SK-N-SH (cell line): ENCODE measurements at regions not wholly inside any gene's neighbourhood (a gene's known extent, or its start where the extent isn't known, plus 50 kb on each side); places are given as distances from the start of the nearest gene placed in this dataset.

Experiments used
- CTCF ChIA-PET: fragments of 300-600, 350-600 bp; formaldehyde crosslinking; extraction: SDS; loops from one replicate; lab custom pipeline; 2021; lab: Yijun Ruan, JAX
- POLR2A ChIA-PET: fragments of 350-600 bp; sonication (Branson Sonifier 250); formaldehyde crosslinking; extraction: SDS; loops from one replicate; lab custom pipeline; 2020; ENCODE audit warnings: antibody characterized with exemption, inconsistent platforms; lab: Yijun Ruan, JAX
- DNase-seq: peaks from one replicate; pipeline ENCODE4 v3.0.0; 2012
- H2AFZ ChIP-seq: fragments of 200-600 bp; sonication (generic); 2 replicates; pipeline ENCODE4 v1.8.1; 2016; ENCODE audit warnings: antibody characterized with exemption, mild to moderate bottlenecking, low read depth
- H3F3A ChIP-seq: fragments of 200-600 bp; sonication (generic); replicated peaks from 2 replicates; pipeline ENCODE3; 2016; ENCODE audit warnings: antibody characterized with exemption, mild to moderate bottlenecking; ENCODE audit not compliant: insufficient read depth
- H3K27ac ChIP-seq, 2 experiments: fragments of 200-500 bp in 1 of 2; fragments of 200-600 bp in 1 of 2; sonication (Bioruptor generic) in 1 of 2; sonication (generic), shearing (Covaris generic) in 1 of 2; 2 replicates each; pipeline versions ENCODE4 v1.5.1 to v1.6.1; 2014 to 2016; ENCODE audit warnings: low read depth in 2 of 2, inconsistent platforms in 1 of 2, low read length in 1 of 2, mild to moderate bottlenecking in 1 of 2, mixed read lengths in 1 of 2
- H3K27me3 ChIP-seq: fragments of 200-600 bp; sonication (generic), shearing (Covaris generic); 2 replicates; pipeline ENCODE4 v1.6.1; 2016; ENCODE audit warnings: mixed run types; ENCODE audit not compliant: insufficient read depth
- H3K36me3 ChIP-seq, 2 experiments: fragments of 200-500 bp in 1 of 2; fragments of 200-600 bp in 1 of 2; sonication (Bioruptor generic) in 1 of 2; sonication (generic) in 1 of 2; replicated peaks in 1 of 2; 2 replicates each; pipeline versions ENCODE3 to v1.5.1; 2014 to 2016; ENCODE audit warnings: low read length in 1 of 2, mild to moderate bottlenecking in 1 of 2; ENCODE audit not compliant: insufficient read depth in 2 of 2, control insufficient read depth in 1 of 2
- H3K4me1 ChIP-seq, 2 experiments: fragments of 200-500 bp in 1 of 2; fragments of 200-600 bp in 1 of 2; sonication (Bioruptor generic) in 1 of 2; sonication (generic), shearing (Covaris generic) in 1 of 2; 2 replicates each; pipeline versions ENCODE4 v1.5.1 to v1.6.1; 2014 to 2016; ENCODE audit warnings: low read depth in 1 of 2, low read length in 1 of 2, mixed run types in 1 of 2; ENCODE audit not compliant: insufficient read depth in 2 of 2, control insufficient read depth in 1 of 2
- H3K4me2 ChIP-seq: fragments of 200-600 bp; sonication (generic), shearing (Covaris generic); 2 replicates; pipeline ENCODE4 v1.6.1; 2017; ENCODE audit warnings: mixed run types
- H3K4me3 ChIP-seq, 2 experiments: fragments of 200-500 bp in 1 of 2; fragments of 200-600 bp in 1 of 2; sonication (Bioruptor generic) in 1 of 2; sonication (generic), shearing (Covaris generic) in 1 of 2; 2 replicates each; pipeline versions ENCODE4 v1.5.1 to v1.8.1; 2014 to 2016; ENCODE audit warnings: low read depth in 2 of 2, inconsistent platforms in 1 of 2, low read length in 1 of 2, mild to moderate bottlenecking in 1 of 2, mixed read lengths in 1 of 2, moderate library complexity in 1 of 2
- H3K79me2 ChIP-seq: fragments of 200-600 bp; sonication (generic); 2 replicates; pipeline ENCODE4 v1.8.1; 2017; ENCODE audit warnings: mild to moderate bottlenecking; ENCODE audit not compliant: insufficient read depth
- H3K9ac ChIP-seq: fragments of 200-600 bp; sonication (generic); 2 replicates; pipeline ENCODE4 v1.6.1; 2017; ENCODE audit warnings: mixed run types
- H3K9me2 ChIP-seq: fragments of 200-600 bp; sonication (generic); 2 replicates; pipeline ENCODE4 v1.6.1; 2017; ENCODE audit warnings: mixed run types
- H3K9me3 ChIP-seq: fragments of 200-600 bp; sonication (generic); 2 replicates; pipeline ENCODE4 v1.6.1; 2017; ENCODE audit warnings: mixed run types, mild to moderate bottlenecking, moderate library complexity
- H4K20me1 ChIP-seq: fragments of 200-600 bp; sonication (generic); 2 replicates; pipeline ENCODE4 v1.6.1; 2017; ENCODE audit warnings: mild to moderate bottlenecking, mixed run types; ENCODE audit not compliant: insufficient read depth
- CHD2 ChIP-seq: fragments of 150-350 bp; IDR thresholded peaks from 2 replicates; pipeline ENCODE4 v1.6.1; 2018; ENCODE audit warnings: low read length; ENCODE audit not compliant: partially characterized antibody
- CTCF ChIP-seq: fragments of 200-600 bp; sonication (generic); IDR thresholded peaks from 2 replicates; pipeline ENCODE4 v1.6.1; 2017; ENCODE audit warnings: antibody characterized with exemption, mild to moderate bottlenecking, moderate library complexity
- FOXM1 ChIP-seq: IDR thresholded peaks from 2 replicates; pipeline ENCODE4 v1.4.0; 2012; ENCODE audit warnings: low read depth, mild to moderate bottlenecking
- MEF2A ChIP-seq: IDR thresholded peaks from 2 replicates; pipeline ENCODE4 v1.4.0; 2012; ENCODE audit warnings: low read depth, borderline replicate concordance
- NFIC ChIP-seq: IDR thresholded peaks from 2 replicates; pipeline ENCODE4 v1.4.0; 2012; ENCODE audit warnings: borderline replicate concordance
- POLR2AphosphoS5 ChIP-seq: IDR thresholded peaks from 2 replicates; pipeline ENCODE4 v1.6.1; 2012; ENCODE audit warnings: low read depth, low read length
- RFX5 ChIP-seq: IDR thresholded peaks from 2 replicates; pipeline ENCODE4 v1.6.1; 2012; ENCODE audit warnings: mild to moderate bottlenecking, improper control_type of control experiment, low read length
- WGBS: methylation state at CpG from one replicate; pipeline ENCODE4 v1.1.6; 2017; ENCODE audit warnings: low lambda C conversion rate; 5-methylcytosine and 5-hydroxymethylcytosine counted together
- TF ChIP-seq, protein P1 (sequence below): IDR thresholded peaks from 2 replicates; pipeline ENCODE4 v1.4.0; 2012; ENCODE audit warnings: low read depth, borderline replicate concordance

GRCh38 chr7:91512958-91513357 lies 248.7 kb downstream of the FZD1 start (continued):
- TF ChIP-seq CHD2: no peak

DNA sequence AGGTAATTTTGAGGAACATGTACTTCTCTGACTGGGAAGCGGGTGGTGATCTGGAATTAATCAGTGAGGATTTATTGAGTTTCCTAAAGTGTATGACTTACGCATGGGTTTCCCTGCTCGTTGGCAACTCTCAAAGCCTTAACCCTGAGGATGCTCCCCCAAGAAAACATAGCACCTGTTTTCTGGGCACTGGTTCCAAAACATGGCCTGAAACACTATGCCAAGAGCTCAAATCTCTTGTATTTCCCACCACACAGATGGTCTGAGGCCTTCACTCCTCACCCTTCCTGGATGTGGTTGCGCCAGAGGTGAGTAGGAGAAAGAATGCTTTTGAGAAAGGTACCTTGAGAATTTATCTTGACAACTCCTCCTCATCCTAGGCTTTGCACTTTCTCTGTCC lies 250.4 kb downstream of the FZD1 start:
- no peak for TF ChIP-seq CTCF
- TF ChIP-seq, protein P1, sequence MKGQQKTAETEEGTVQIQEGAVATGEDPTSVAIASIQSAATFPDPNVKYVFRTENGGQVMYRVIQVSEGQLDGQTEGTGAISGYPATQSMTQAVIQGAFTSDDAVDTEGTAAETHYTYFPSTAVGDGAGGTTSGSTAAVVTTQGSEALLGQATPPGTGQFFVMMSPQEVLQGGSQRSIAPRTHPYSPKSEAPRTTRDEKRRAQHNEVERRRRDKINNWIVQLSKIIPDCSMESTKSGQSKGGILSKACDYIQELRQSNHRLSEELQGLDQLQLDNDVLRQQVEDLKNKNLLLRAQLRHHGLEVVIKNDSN: no peak
- ChIA-PET CTCF (interaction anchor here (2.2 kb wide), 1 partner anchor 16 kb away, joined by 5 read pairs; no protein-coding TSS in a partner anchor), POLR2A (no interaction called here)
- Histone ChIP-seq H3K4me2 (no peak overlapping the region), H3K36me3 (no peaks in the 10 kb centered on the region), H2AFZ (no peak overlapping the region), H3K27ac (no peak overlapping the region), H3K9me2 (no peaks in the 10 kb centered on the region), H3K9me3 (no peaks in the 10 kb centered on the region), H3K27me3 (no peaks in the 10 kb centered on the region), H3K4me3 (no peak overlapping the region), H3F3A (no peaks in the 10 kb centered on the region), H3K9ac (no peak overlapping the region), H3K4me1 (peaks cover 0 to 12% of the 10 kb centered on the region in 2 experiments; a peak in 2 of 4 replicates), H3K79me2 (no peaks in the 10 kb centered on the region), H4K20me1 (no peaks in the 10 kb centered on the region)
- no peak for DNase-seq
- WGBS: 71% methylated on average over 4 of the region's 4 CpGs

- peaks cover 0 to 12% of the 10 kb centered on the region in 2 experiments; a peak in 2 of 4 replicates for H3K4me1 ChIP-seq
- H2AFZ ChIP-seq: no peak overlapping the region
- no peak overlapping the region for H3K9ac ChIP-seq
- 0% methylated on average over 1 of the region's 1 CpG for WGBS
- no peaks in the 10 kb centered on the region for H3K9me3 ChIP-seq
- H3K36me3 ChIP-seq: no peaks in the 10 kb centered on the region
- H3K4me2 ChIP-seq: no peak overlapping the region
- no peak overlapping the region for H3K4me3 ChIP-seq
- H3K27ac ChIP-seq: no peak overlapping the region
- CTCF ChIA-PET: interaction anchor here (1.0 to 1.4 kb wide), 2 partner anchors 92 to 268 kb away, joined by 3 to 4 read pairs; no protein-coding TSS in a partner anchor
- H4K20me1 ChIP-seq: no peaks in the 10 kb centered on the region
- DNase-seq: no peak
- H3K79me2 ChIP-seq: no peaks in the 10 kb centered on the region
- no peaks in the 10 kb centered on the region for H3K27me3 ChIP-seq
- no peaks in the 10 kb centered on the region for H3F3A ChIP-seq
- no peak for TF ChIP-seq POLR2AphosphoS5
- no peak for TF ChIP-seq FOXM1
- TF ChIP-seq CHD2: no peak
- no peak for TF ChIP-seq NFIC
- TF ChIP-seq, protein P1: no peak
- TF ChIP-seq RFX5: no peak
- no peak for TF ChIP-seq MEF2A
- POLR2A ChIA-PET: no interaction called here
- no peaks in the 10 kb centered on the region for H3K9me2 ChIP-seq
Measured at GRCh38 chr7:91515961-91516360, 251.7 kb downstream of the FZD1 start.
